ENCODE measurements at regions not wholly inside any gene's neighbourhood (a gene's known extent, or its start where the extent isn't known, plus 50 kb on each side); places are given as distances from the start of the nearest gene placed in this dataset.

- no peak for DNase-seq
Measured at GRCh38 chr5:68748101-68748500, 345.7 kb upstream of the SLC30A5 start.

- no peak for DNase-seq
Measured at GRCh38 chr5:68749077-68749476, 344.7 kb upstream of the SLC30A5 start.

GRCh38 chr5:68749631-68750030 is 344.2 kb upstream of the SLC30A5 start:
- DNase-seq = no peak

GRCh38 chr5:68751661-68752060 is 342.2 kb upstream of the SLC30A5 start:
- DNase-seq = no peak

- no peak for DNase-seq
Measured at GRCh38 chr5:68754536-68754935, 339.3 kb upstream of the SLC30A5 start.

GRCh38 chr5:68755293-68755692 is 338.5 kb upstream of the SLC30A5 start:
- DNase-seq = no peak

- no peak for DNase-seq
Measured at GRCh38 chr5:68757006-68757405, 336.8 kb upstream of the SLC30A5 start.

GRCh38 chr5:68757626-68758212 is 336.1 kb upstream of the SLC30A5 start:
- no peak for DNase-seq

- no peak for DNase-seq
Measured at GRCh38 chr5:68759593-68759992, 334.2 kb upstream of the SLC30A5 start.

GRCh38 chr5:68762201-68762600 is 331.6 kb upstream of the SLC30A5 start:
- DNase-seq = no peak

- DNase-seq = no peak
Measured at GRCh38 chr5:68766952-68767464, 326.8 kb upstream of the SLC30A5 start.

GRCh38 chr5:68770551-68770950 is 323.3 kb upstream of the SLC30A5 start:
- DNase-seq = no peak

- no peak for DNase-seq
Measured at GRCh38 chr5:68771221-68771620, 322.6 kb upstream of the SLC30A5 start.

GRCh38 chr5:68771732-68772131 is 322.1 kb upstream of the SLC30A5 start:
- no peak for DNase-seq

- no peak for DNase-seq
Measured at GRCh38 chr5:68776381-68776780, 317.4 kb upstream of the SLC30A5 start.

- DNase-seq = no peak
Measured at GRCh38 chr5:68777135-68777534, 316.7 kb upstream of the SLC30A5 start.

GRCh38 chr5:68778484-68778883 is 315.3 kb upstream of the SLC30A5 start:
- DNase-seq = no peak

- no peak for DNase-seq
Measured at GRCh38 chr5:68780299-68780955, 313.4 kb upstream of the SLC30A5 start.

- DNase-seq = no peak
Measured at GRCh38 chr5:68793074-68793473, 300.7 kb upstream of the SLC30A5 start.

- DNase-seq = no peak
Measured at GRCh38 chr5:68793993-68794392, 299.8 kb upstream of the SLC30A5 start.

- DNase-seq = no peak
Measured at GRCh38 chr5:68795190-68795589, 298.6 kb upstream of the SLC30A5 start.

GRCh38 chr5:68798877-68799843 is 294.7 kb upstream of the SLC30A5 start:
- DNase-seq = no peak

GRCh38 chr5:68802430-68802829 is 291.4 kb upstream of the SLC30A5 start:
- no peak for DNase-seq
